Cardiac fibroblast (primary cell): ENCODE measurements at regions not wholly inside any gene's neighbourhood (a gene's known extent, or its start where the extent isn't known, plus 50 kb on each side); places are given as distances from the start of the nearest gene placed in this dataset.

ENCODE experiments used
- DNase-seq, 2 donors: peaks; one replicate each; pipeline versions ENCODE4 v3.0.0 to v3.0.0-alpha.2; 2010; ENCODE audit warnings: low read depth in 2 of 2
- H3K4me3 ChIP-seq, 2 donors: replicated peaks in 1 of 2; 1 replicate in 1 of 2; 2 replicates in 1 of 2; pipeline ENCODE4 v1.5.1; 2011; ENCODE audit warnings: low read depth in 2 of 2, low read length in 2 of 2, mild to moderate bottlenecking in 2 of 2, moderate library complexity in 1 of 2
- CTCF ChIP-seq: IDR thresholded peaks from one replicate; pipeline ENCODE4 v1.5.1; 2011; ENCODE audit warnings: low read depth, mild to moderate bottlenecking, low read length, inconsistent platforms

DNA sequence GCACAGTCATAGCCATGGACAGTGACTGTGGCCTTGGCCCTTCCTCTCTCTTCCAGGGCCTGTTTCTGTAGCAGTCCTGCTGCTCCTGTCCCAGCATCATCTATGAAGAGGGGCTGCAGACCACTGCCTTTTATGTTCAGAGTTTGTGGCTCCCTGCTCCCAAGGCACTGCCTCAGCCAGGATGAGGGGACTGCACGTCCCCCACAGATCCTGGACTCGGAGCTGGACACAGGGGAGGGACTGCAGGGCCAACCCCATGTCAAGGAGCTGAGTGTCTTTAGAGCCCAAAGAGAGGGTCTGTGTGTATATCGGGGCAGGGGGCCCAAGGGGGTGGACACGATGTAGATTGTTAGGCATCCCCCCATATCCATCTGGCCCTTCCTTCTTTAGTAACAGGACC lies 60.6 kb upstream of the DIO3 start:
- no peak for DNase-seq
- TF ChIP-seq CTCF = no peak
- no peak overlapping the region for H3K4me3 ChIP-seq

DNA sequence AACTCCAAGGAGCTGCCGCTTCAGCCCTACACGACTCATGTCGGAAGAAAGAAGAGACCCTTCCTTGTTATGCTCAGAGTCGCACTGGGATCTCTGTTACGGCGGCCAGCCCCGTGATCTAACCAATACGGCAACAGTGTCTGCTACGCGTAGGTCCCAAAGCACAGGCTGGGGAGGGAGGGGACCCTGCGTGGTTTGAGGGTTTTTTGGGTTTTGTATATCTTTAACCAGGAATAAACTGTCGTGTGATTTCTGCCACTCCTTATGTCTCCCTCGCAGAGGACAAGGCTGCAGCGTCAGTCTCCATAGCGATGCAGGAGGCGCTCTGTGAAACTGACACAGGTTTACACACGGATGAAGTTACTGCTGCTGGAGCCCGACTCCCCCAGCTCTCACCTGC lies 60.0 kb upstream of the DIO3 start:
- no peak for TF ChIP-seq CTCF
- no peak overlapping the region for H3K4me3 ChIP-seq
- no peak for DNase-seq

GRCh38 chr14:101501858-101502615 lies 59.3 kb upstream of the DIO3 start:
- no peak overlapping the region for H3K4me3 ChIP-seq
- no peak for DNase-seq
- TF ChIP-seq CTCF = no peak

GRCh38 chr14:101502761-101503392 lies 58.4 kb upstream of the DIO3 start:
- no peak overlapping the region for H3K4me3 ChIP-seq
- no peak for TF ChIP-seq CTCF
- DNase-seq = no peak

DNA sequence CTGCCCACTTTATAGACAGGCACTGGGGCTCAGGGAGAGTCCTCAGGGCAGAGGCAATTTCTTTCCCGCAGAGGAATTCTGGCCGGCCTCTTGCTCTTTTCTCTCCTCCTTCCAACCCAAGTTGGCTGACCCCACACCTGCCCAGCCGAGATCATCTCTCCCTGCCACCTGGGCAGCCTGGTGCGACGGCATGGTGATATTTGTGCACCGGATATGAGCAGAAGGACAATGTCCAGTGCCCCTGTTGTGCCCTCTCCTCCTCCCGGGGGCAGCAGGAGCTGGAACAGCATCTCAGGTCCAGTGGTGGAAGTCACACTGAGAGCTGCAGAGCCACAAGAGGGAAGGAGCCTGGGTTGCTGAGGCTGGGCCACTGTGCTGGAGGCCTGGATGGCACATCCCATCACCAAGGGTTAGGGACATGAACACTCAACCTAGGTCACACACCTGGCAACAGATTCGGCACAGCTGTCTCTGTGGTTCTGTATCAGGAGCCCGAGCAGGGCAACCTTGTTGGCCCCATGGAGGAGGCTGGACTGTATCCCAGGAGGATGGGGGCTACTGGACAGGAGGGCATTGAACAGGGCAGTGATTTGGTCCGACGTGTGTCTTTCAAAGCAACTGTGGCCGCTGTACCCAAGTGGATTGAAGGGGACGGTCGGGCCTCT lies 57.7 kb upstream of the DIO3 start:
- no peak overlapping the region for H3K4me3 ChIP-seq
- no peak for DNase-seq
- no peak for TF ChIP-seq CTCF

DNA sequence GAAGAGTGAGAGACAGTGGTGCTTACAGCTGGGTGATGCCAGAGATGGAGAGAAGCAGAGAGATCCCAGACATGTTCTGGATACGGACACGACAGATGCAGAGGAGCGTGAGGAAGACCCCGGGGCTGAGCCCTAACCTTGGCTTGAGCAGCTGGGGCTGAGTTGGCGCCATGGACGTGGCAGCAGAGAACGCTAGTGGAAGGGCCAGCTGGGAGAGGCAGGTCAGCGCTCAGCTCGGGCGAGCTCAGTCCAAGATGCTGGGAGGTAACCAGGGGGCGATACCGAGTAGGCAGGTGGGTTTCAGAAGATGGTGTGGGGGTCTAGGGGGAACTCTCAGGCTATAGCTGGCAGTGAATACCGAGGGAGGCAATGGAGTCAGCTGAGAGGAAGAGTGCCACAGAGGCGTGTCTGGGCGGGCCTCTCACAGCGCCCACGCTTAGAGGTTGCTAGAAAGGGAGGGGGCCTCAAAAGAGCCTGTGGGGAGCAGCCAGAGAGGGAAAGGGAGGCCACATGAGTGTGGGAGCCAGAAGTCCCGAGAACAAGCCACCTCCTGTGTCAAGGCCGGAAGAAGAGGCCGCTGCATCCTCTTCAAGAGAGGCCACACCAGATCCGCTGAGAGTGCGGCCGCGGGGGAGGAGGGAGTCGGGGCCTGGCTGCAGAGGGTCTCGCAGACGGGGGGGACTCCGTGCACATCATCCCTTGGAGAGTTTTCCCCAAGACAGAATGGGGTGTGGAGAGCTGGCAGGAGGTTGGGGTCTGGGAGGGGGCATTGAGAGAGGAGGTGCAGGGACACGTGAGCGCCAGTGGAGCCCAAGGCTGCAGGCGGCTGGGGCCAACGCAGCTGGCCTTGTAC lies 57.0 kb upstream of the DIO3 start:
- TF ChIP-seq CTCF = no peak
- no peak overlapping the region for H3K4me3 ChIP-seq
- no peak for DNase-seq
